K562 (cell line): ENCODE measurements at regions not wholly inside any gene's neighbourhood (a gene's known extent, or its start where the extent isn't known, plus 50 kb on each side); places are given as distances from the start of the nearest gene placed in this dataset.

Experiments
- ATAC-seq: fragments of 200-7000 bp; cut with Tn5 transposase; 3 replicates; pipeline ENCODE4 v1.9.1; 2020; ENCODE audit warnings: moderate library complexity
- BruUV-seq: library from RNA; stranded (reverse); fragments of 400-500 nt; replicated peaks from 2 replicates; lab custom pipeline; 2021; lab: Mats Ljungman, UMichigan
- CTCF ChIA-PET: fragments of 300-600 bp; formaldehyde crosslinking; extraction: SDS; loops from one replicate; lab custom pipeline; 2021; ENCODE audit warnings: low intra/inter-chr PET ratio; lab: Yijun Ruan, JAX
- POLR2A ChIA-PET: fragments of 300-600, 350-650 bp; sonication (Branson Sonifier 250); formaldehyde crosslinking; extraction: SDS; loops from one replicate; lab custom pipeline; 2021; ENCODE audit warnings: antibody characterized with exemption, inconsistent platforms; lab: Yijun Ruan, JAX
- DNase-seq, 4 experiments: peaks; one replicate each; pipeline versions ENCODE4 v3.0.0 to v3.0.0-alpha.2; 2011 to 2018; ENCODE audit warnings: low spot score in 3 of 4, mixed read lengths in 3 of 4; ENCODE audit errors: extremely low read depth in 1 of 4
- FAIRE-seq: peaks from 2 replicates; lab custom pipeline; 2011; peaks lifted over from hg19 to GRCh38; lab: Jason Lieb, UNC
- H2AFZ ChIP-seq: 2 replicates; pipeline ENCODE4 v1.6.0; 2011; ENCODE audit warnings: low read depth, low read length, control low read depth, inconsistent platforms
- H3K27ac ChIP-seq: fragments of 200-600 bp; 3 replicates; pipeline ENCODE4 v1.8.0; 2011; ENCODE audit warnings: low read depth, mild to moderate bottlenecking, control low read depth, inconsistent platforms, low read length, moderate library complexity, mixed read lengths; ENCODE audit errors: extremely low read depth
- H3K27me3 ChIP-seq, 2 experiments: fragments of 300-600 bp in 1 of 2; 2 replicates in 1 of 2; 3 replicates in 1 of 2; pipeline versions ENCODE4 v1.6.0 to v1.8.0; 2011; ENCODE audit warnings: inconsistent platforms in 2 of 2, low read length in 2 of 2, mild to moderate bottlenecking in 1 of 2, mixed read lengths in 1 of 2, moderate library complexity in 1 of 2; ENCODE audit not compliant: control insufficient read depth in 2 of 2, insufficient read depth in 2 of 2
- H3K36me3 ChIP-seq: fragments of 300-600 bp; 3 replicates; pipeline ENCODE4 v1.8.0; 2011; ENCODE audit warnings: mild to moderate bottlenecking, low read length, inconsistent platforms; ENCODE audit not compliant: control insufficient read depth, insufficient read depth
- H3K4me1 ChIP-seq, 2 experiments: fragments of 200-600 bp in 1 of 2; replicated peaks in 1 of 2; 2 replicates in 1 of 2; 3 replicates in 1 of 2; pipeline versions ENCODE4 v1.5.1 to v1.8.0; 2011; ENCODE audit warnings: inconsistent platforms in 2 of 2, low read length in 2 of 2, mild to moderate bottlenecking in 1 of 2, mixed read lengths in 1 of 2, moderate library complexity in 1 of 2; ENCODE audit not compliant: control insufficient read depth in 2 of 2, insufficient read depth in 2 of 2
- H3K4me2 ChIP-seq: 2 replicates; pipeline ENCODE4 v1.6.1; 2011; ENCODE audit warnings: low read length, control low read depth, inconsistent platforms, mixed read lengths; ENCODE audit not compliant: insufficient read depth
- H3K4me3 ChIP-seq: fragments of 200-600 bp; sonication (generic), shearing (Covaris generic); 2 replicates; pipeline ENCODE4 v1.5.1; 2016; ENCODE audit warnings: control low read depth, inconsistent platforms
- H3K79me2 ChIP-seq: fragments of 200-600 bp; 3 replicates; pipeline ENCODE4 v1.8.0; 2011; ENCODE audit warnings: low read length, inconsistent platforms; ENCODE audit not compliant: control insufficient read depth, insufficient read depth
- H3K9ac ChIP-seq, 2 experiments: 2 replicates each; pipeline versions ENCODE4 v1.6.0 to v1.6.1; 2011; ENCODE audit warnings: low read depth in 2 of 2, low read length in 2 of 2, control low read depth in 1 of 2, inconsistent platforms in 1 of 2, mild to moderate bottlenecking in 1 of 2, mixed read lengths in 1 of 2; ENCODE audit not compliant: insufficient read depth in 1 of 2
- H3K9me1 ChIP-seq: one replicate; pipeline ENCODE4 v1.6.0; 2011; ENCODE audit warnings: inconsistent platforms, mild to moderate bottlenecking, low read length, moderate library complexity; ENCODE audit not compliant: control insufficient read depth, insufficient read depth
- H3K9me3 ChIP-seq: replicated peaks from 2 replicates; pipeline ENCODE4 v1.5.1; 2011; ENCODE audit warnings: low read depth, low read length, inconsistent platforms; ENCODE audit not compliant: control insufficient read depth, insufficient read depth
- H4K20me1 ChIP-seq: replicated peaks from 2 replicates; pipeline ENCODE4 v1.6.1; 2011; ENCODE audit warnings: low read length, inconsistent platforms, mixed read lengths; ENCODE audit not compliant: control insufficient read depth, insufficient read depth
- ARNT ChIP-seq, 2 experiments: fragments of 450-650 bp; IDR thresholded peaks; 2 replicates each; pipeline ENCODE4 v1.6.1; 2016; ENCODE audit warnings: mild to moderate bottlenecking in 1 of 2
- MECOM ChIP-seq: fragments of 250-450 bp; sonication (Bioruptor Pico); IDR thresholded peaks from 2 replicates; pipeline ENCODE4 v1.8.0; 2022; ENCODE audit warnings: inconsistent platforms
- NRF1 ChIP-seq, 2 experiments: fragments of 450-650 bp; IDR thresholded peaks in 1 of 2; conservative IDR thresholded peaks in 1 of 2; 2 replicates each; pipeline ENCODE4 v1.6.1; 2014; ENCODE audit warnings: mild to moderate bottlenecking in 2 of 2
- PHB ChIP-seq: fragments of 250-450 bp; sonication (Bioruptor Pico); IDR thresholded peaks from 2 replicates; pipeline ENCODE4 v1.5.0; 2021
- RNF2 ChIP-seq: sonication (generic); IDR thresholded peaks from 2 replicates; pipeline ENCODE4 v1.6.1; 2016
- SAFB2 ChIP-seq: fragments of 200-400 bp; formaldehyde crosslinking; IDR thresholded peaks from 2 replicates; pipeline ENCODE4 v1.6.1; 2018; ENCODE audit warnings: borderline replicate concordance, low read length, low read depth, moderate library complexity; ENCODE audit not compliant: severe bottlenecking
- SNRNP70 ChIP-seq: fragments of 200-400 bp; formaldehyde crosslinking; optimal IDR thresholded peaks from 2 replicates; pipeline ENCODE3; 2017; ENCODE audit warnings: low read depth, low read length
- ZC3H11A ChIP-seq: IDR thresholded peaks from 2 replicates; pipeline ENCODE4 v1.6.1; 2012; ENCODE audit warnings: low read depth, low read length, improper control_type of control experiment
- ZNF668 ChIP-seq: fragments of 250-450 bp; sonication (Bioruptor Pico); IDR thresholded peaks from 2 replicates; pipeline ENCODE4 v1.8.0; 2022; ENCODE audit warnings: mild to moderate bottlenecking, inconsistent platforms
- ZNF717 ChIP-seq: fragments of 250-450 bp; sonication (Bioruptor Pico); IDR thresholded peaks from 2 replicates; pipeline ENCODE4 v1.5.0; 2021
- WGBS: fragments of 100-300 bp; shearing (Covaris generic); methylation state at CpG from one replicate; pipeline ENCODE4 v1.1.6; 2016; ENCODE audit warnings: low coverage, mixed read lengths; ENCODE audit not compliant: insufficient coverage; ENCODE audit errors: missing lambda C conversion rate; 5-methylcytosine and 5-hydroxymethylcytosine counted together
- in situ Hi-C: fragments of 300-500 bp; cut with MboI; formaldehyde crosslinking; loops from 4 replicates; pipeline ENCODE4 v1.15.0; 2018; ENCODE audit warnings: inconsistent platforms, mixed read lengths
- intact Hi-C: fragments of 100-400 bp; cut with micrococcal nuclease; formaldehyde crosslinking; loops from 2 replicates; pipeline ENCODE4 v1.14.2; 2022
- TF ChIP-seq, protein P1 (sequence below): sonication (generic); formaldehyde crosslinking; IDR thresholded peaks from 2 replicates; pipeline ENCODE4 v1.8.0; 2022; ENCODE audit warnings: mild to moderate bottlenecking, missing genetic modification reagents, borderline replicate concordance

DNA sequence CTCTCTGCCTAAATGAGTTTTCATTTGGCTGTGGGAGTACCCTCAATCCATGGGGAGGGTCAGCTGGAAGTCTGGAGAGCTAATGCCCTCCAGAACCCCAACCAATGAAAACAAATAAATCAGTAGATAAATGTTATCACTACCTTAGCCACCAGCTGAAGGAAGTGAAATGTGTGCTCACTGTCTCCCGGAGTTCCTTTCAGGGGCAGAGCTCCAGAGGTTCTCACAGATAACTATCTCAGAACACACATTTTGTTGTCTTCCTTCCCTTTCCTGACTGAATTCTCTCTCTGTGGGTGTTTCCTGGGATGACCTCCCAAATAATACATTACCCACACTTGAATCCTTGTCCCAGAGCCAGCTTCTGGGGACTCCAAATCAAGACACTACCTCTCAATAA lies 779.6 kb downstream of the DIAPH3 start:
- no peaks in the 10 kb centered on the region for H3K9me3 ChIP-seq
- BruUV-seq: no TSS peak
- no peaks in the 10 kb centered on the region for H4K20me1 ChIP-seq
- H3K4me3 ChIP-seq: no peak overlapping the region
- no peaks in the 10 kb centered on the region for H3K9me1 ChIP-seq
- FAIRE-seq: no peak
- ATAC-seq: no peak
- ChIA-PET CTCF (no interaction called here), POLR2A (no interaction called here)
- no peak overlapping the region for H3K27ac ChIP-seq
- WGBS: 0% methylated on average over 1 of the region's 1 CpG
- H3K9ac ChIP-seq: no peak overlapping the region
- intact Hi-C loops (no loop called here), in situ Hi-C loops (loop anchor here (25.0 kb wide), 1 partner anchor 953 kb away; no protein-coding TSS in a partner anchor)
- no peaks in the 10 kb centered on the region for H3K36me3 ChIP-seq
- H3K4me1 ChIP-seq: no peaks in the 10 kb centered on the region
- no peaks in the 10 kb centered on the region for H3K79me2 ChIP-seq
- H3K4me2 ChIP-seq: no peak overlapping the region
- H2AFZ ChIP-seq: no peak overlapping the region
- no peak for DNase-seq
- TF ChIP-seq ZNF668 (CRISPR knock-in tag): no peak
- no peak for TF ChIP-seq RNF2
- TF ChIP-seq ZNF717 (CRISPR knock-in tag): no peak
- TF ChIP-seq SNRNP70: no peak
- no peak for TF ChIP-seq SAFB2
- TF ChIP-seq NRF1 (conservative IDR thresholded peaks at IDR 0.05 in 1 of 2, IDR thresholded peaks at IDR 0.05 in 1 of 2): no peak
- no peak for TF ChIP-seq ZC3H11A
- TF ChIP-seq PHB: no peak
- TF ChIP-seq, protein P1, sequence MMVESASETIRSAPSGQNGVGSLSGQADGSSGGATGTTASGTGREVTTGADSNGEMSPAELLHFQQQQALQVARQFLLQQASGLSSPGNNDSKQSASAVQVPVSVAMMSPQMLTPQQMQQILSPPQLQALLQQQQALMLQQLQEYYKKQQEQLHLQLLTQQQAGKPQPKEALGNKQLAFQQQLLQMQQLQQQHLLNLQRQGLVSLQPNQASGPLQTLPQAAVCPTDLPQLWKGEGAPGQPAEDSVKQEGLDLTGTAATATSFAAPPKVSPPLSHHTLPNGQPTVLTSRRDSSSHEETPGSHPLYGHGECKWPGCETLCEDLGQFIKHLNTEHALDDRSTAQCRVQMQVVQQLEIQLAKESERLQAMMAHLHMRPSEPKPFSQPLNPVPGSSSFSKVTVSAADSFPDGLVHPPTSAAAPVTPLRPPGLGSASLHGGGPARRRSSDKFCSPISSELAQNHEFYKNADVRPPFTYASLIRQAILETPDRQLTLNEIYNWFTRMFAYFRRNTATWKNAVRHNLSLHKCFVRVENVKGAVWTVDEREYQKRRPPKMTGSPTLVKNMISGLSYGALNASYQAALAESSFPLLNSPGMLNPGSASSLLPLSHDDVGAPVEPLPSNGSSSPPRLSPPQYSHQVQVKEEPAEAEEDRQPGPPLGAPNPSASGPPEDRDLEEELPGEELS (CRISPR knock-in tag): no peak
- TF ChIP-seq ARNT (IDR thresholded peaks at IDR 0.05): no peak
- no peak for TF ChIP-seq MECOM (CRISPR knock-in tag)
- H3K27me3 ChIP-seq: no peaks in the 10 kb centered on the region
